Keratinocyte (primary cell): ENCODE measurements at regions not wholly inside any gene's neighbourhood (a gene's known extent, or its start where the extent isn't known, plus 50 kb on each side); places are given as distances from the start of the nearest gene placed in this dataset.

ENCODE experiments used
- DNase-seq: peaks from one replicate; pipeline ENCODE4 v3.0.0-alpha.2; 2011; ENCODE audit warnings: low read depth, missing footprints, low spot score
- FAIRE-seq: peaks from 2 replicates; lab custom pipeline; 2011; peaks lifted over from hg19 to GRCh38; lab: Jason Lieb, UNC
- H2AFZ ChIP-seq: 2 replicates; pipeline ENCODE4 v1.6.0; 2012; ENCODE audit warnings: low read length, control low read depth, inconsistent platforms; ENCODE audit not compliant: control insufficient read depth
- H3K27ac ChIP-seq: 2 replicates; pipeline ENCODE4 v1.5.1; 2011; ENCODE audit warnings: low read length; ENCODE audit not compliant: control insufficient read depth, insufficient read depth
- H3K27me3 ChIP-seq: 3 replicates; pipeline ENCODE4 v1.6.0; 2011; ENCODE audit warnings: low read length; ENCODE audit not compliant: control insufficient read depth, insufficient read depth; ENCODE audit errors: extremely low read depth
- H3K36me3 ChIP-seq, 2 experiments: 2 replicates in 1 of 2; 3 replicates in 1 of 2; pipeline ENCODE4 v1.5.1; 2011; ENCODE audit warnings: low read length in 2 of 2, mild to moderate bottlenecking in 1 of 2; ENCODE audit not compliant: control insufficient read depth in 2 of 2, insufficient read depth in 2 of 2; ENCODE audit errors: extremely low read depth in 1 of 2
- H3K4me1 ChIP-seq: 3 replicates; pipeline ENCODE4 v1.5.1; 2011; ENCODE audit warnings: low read length; ENCODE audit not compliant: control insufficient read depth, insufficient read depth; ENCODE audit errors: extremely low read depth
- H3K4me2 ChIP-seq: 3 replicates; pipeline ENCODE4 v1.6.0; 2011; ENCODE audit warnings: low read depth, low read length; ENCODE audit not compliant: control insufficient read depth, insufficient read depth; ENCODE audit errors: extremely low read depth
- H3K4me3 ChIP-seq, 3 experiments: fragments of 200-600 bp in 1 of 3; sonication (generic) in 1 of 3; 2 replicates in 2 of 3; 3 replicates in 1 of 3; pipeline ENCODE4 v1.5.1; 2011 to 2016; ENCODE audit warnings: low read length in 3 of 3, mild to moderate bottlenecking in 3 of 3, control low read depth in 2 of 3, inconsistent platforms in 1 of 3, low read depth in 1 of 3, mixed read lengths in 1 of 3, mixed run types in 1 of 3, moderate library complexity in 1 of 3; ENCODE audit not compliant: control insufficient read depth in 2 of 3, insufficient read depth in 2 of 3; ENCODE audit errors: extremely low read depth in 1 of 3
- H3K79me2 ChIP-seq: 2 replicates; pipeline ENCODE4 v1.6.0; 2012; ENCODE audit warnings: low read length; ENCODE audit not compliant: control insufficient read depth, insufficient read depth
- H3K9ac ChIP-seq: 3 replicates; pipeline ENCODE4 v1.6.0; 2011; ENCODE audit warnings: low read length; ENCODE audit not compliant: control insufficient read depth, insufficient read depth; ENCODE audit errors: extremely low read depth
- H3K9me1 ChIP-seq: 3 replicates; pipeline ENCODE4 v1.6.0; 2011; ENCODE audit warnings: low read length; ENCODE audit not compliant: control insufficient read depth, insufficient read depth; ENCODE audit errors: extremely low read depth
- H3K9me3 ChIP-seq: 2 replicates; pipeline ENCODE4 v1.5.1; 2012; ENCODE audit warnings: low read depth, low read length; ENCODE audit not compliant: control insufficient read depth
- H4K20me1 ChIP-seq: 3 replicates; pipeline ENCODE4 v1.6.0; 2011; ENCODE audit warnings: low read length; ENCODE audit not compliant: control insufficient read depth, insufficient read depth; ENCODE audit errors: extremely low read depth
- EZH2 ChIP-seq: IDR thresholded peaks from one replicate; pipeline ENCODE4 v1.6.1; 2012; ENCODE audit warnings: inconsistent platforms, mild to moderate bottlenecking, low read length, moderate library complexity
- dilution Hi-C: fragments of 300-500 bp; cut with MboI; formaldehyde crosslinking; loops from one replicate; pipeline ENCODE4 v1.7.0; 2020; ENCODE audit warnings: low sequenced_read_pairs; ENCODE audit not compliant: extremely low pct_ligation_motif_present
- TF ChIP-seq, protein P1 (sequence below), 3 experiments: IDR thresholded peaks in 1 of 3; conservative IDR thresholded peaks in 1 of 3; optimal IDR thresholded peaks in 1 of 3; 2 replicates in 2 of 3; 3 replicates in 1 of 3; pipeline versions ENCODE3 to v1.5.1; 2011; ENCODE audit warnings: low read length in 3 of 3, mild to moderate bottlenecking in 3 of 3, moderate library complexity in 2 of 3, control low read depth in 1 of 3, inconsistent platforms in 1 of 3; ENCODE audit not compliant: insufficient read depth in 2 of 3; ENCODE audit errors: extremely low read depth in 1 of 3

DNA sequence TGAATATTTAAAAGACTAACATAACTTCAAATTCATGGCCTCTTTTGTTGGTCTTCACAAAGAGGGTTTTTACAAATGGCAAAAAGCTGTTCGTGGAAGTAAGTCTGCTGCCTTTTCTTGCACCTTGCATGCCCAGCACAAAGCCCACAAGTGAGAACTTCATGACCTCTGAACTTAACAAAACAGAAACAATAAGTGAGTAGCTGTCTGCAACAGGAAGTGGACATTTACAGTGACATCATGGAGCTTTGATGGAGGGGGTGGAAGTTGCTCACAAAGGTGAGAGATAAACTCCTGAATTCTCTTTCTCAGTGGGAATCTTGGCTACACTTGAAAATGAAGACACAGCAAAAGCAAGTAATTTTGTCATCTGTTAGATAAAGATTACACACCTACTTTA lies 303.3 kb upstream of the DEPDC1 start:
- Histone ChIP-seq H3K4me3 (no peak overlapping the region), H3K27ac (no peak overlapping the region), H4K20me1 (no peaks in the 10 kb centered on the region), H3K9ac (no peak overlapping the region), H3K79me2 (no peaks in the 10 kb centered on the region), H2AFZ (no peak overlapping the region), H3K9me3 (no peaks in the 10 kb centered on the region), H3K36me3 (no peaks in the 10 kb centered on the region), H3K27me3 (no peaks in the 10 kb centered on the region), H3K9me1 (no peaks in the 10 kb centered on the region), H3K4me1 (no peaks in the 10 kb centered on the region), H3K4me2 (no peak overlapping the region)
- dilution Hi-C loops: no loop called here
- DNase-seq: no peak
- no peak for FAIRE-seq
- TF ChIP-seq, protein P1, sequence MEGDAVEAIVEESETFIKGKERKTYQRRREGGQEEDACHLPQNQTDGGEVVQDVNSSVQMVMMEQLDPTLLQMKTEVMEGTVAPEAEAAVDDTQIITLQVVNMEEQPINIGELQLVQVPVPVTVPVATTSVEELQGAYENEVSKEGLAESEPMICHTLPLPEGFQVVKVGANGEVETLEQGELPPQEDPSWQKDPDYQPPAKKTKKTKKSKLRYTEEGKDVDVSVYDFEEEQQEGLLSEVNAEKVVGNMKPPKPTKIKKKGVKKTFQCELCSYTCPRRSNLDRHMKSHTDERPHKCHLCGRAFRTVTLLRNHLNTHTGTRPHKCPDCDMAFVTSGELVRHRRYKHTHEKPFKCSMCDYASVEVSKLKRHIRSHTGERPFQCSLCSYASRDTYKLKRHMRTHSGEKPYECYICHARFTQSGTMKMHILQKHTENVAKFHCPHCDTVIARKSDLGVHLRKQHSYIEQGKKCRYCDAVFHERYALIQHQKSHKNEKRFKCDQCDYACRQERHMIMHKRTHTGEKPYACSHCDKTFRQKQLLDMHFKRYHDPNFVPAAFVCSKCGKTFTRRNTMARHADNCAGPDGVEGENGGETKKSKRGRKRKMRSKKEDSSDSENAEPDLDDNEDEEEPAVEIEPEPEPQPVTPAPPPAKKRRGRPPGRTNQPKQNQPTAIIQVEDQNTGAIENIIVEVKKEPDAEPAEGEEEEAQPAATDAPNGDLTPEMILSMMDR (optimal IDR thresholded peaks at IDR 0.05 in 1 of 3, IDR thresholded peaks at IDR 0.05 in 1 of 3, conservative IDR thresholded peaks at IDR 0.05 in 1 of 3; ENCODE audit: extremely low read depth in 1 of 3, insufficient read depth in 2 of 3, low read length in 3 of 3): no peak
- TF ChIP-seq EZH2: no peak

DNA sequence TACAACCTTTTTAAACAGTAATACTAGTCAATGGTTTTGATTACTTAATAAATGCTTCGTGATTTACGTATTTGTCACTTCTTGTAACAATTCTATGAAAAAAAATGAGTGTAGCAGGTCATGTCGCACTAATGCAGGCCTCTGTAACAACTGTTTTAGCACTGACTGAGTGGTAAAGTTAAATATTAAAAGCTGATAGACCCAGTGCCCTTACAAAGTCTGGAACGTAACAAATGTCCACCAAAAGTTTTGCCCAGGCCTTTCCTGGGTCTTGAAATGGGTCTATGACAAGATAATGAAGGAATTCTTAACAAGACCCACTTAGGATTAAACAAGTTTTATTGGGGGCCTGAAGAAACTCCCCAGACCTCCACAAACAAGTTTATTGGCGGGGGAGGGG lies 304.6 kb upstream of the DEPDC1 start:
- no peaks in the 10 kb centered on the region for H3K36me3 ChIP-seq

More for the DNA sequence above, 304.6 kb upstream of the DEPDC1 start:
- H3K4me1 ChIP-seq: no peaks in the 10 kb centered on the region
- no peaks in the 10 kb centered on the region for H4K20me1 ChIP-seq
- DNase-seq (no peak), FAIRE-seq (no peak)
- H3K9ac ChIP-seq: no peak overlapping the region
- H3K4me2 ChIP-seq: no peak overlapping the region
- no peaks in the 10 kb centered on the region for H3K27me3 ChIP-seq
- dilution Hi-C loops: no loop called here
- H3K9me1 ChIP-seq: no peaks in the 10 kb centered on the region
- no peak overlapping the region for H2AFZ ChIP-seq
- TF ChIP-seq, protein P1 (optimal IDR thresholded peaks at IDR 0.05 in 1 of 3, IDR thresholded peaks at IDR 0.05 in 1 of 3, conservative IDR thresholded peaks at IDR 0.05 in 1 of 3; ENCODE audit: extremely low read depth in 1 of 3, insufficient read depth in 2 of 3, low read length in 3 of 3): no peak
- no peak for TF ChIP-seq EZH2
- H3K9me3 ChIP-seq: no peaks in the 10 kb centered on the region
- H3K4me3 ChIP-seq: no peak overlapping the region
- no peak overlapping the region for H3K27ac ChIP-seq
- H3K79me2 ChIP-seq: no peaks in the 10 kb centered on the region
